ENCODE measurements at regions not wholly inside any gene's neighbourhood (a gene's known extent, or its start where the extent isn't known, plus 50 kb on each side); places are given as distances from the start of the nearest gene placed in this dataset.

GRCh38 chr5:145225529-145225928 is 609.6 kb downstream of the PRELID2 start:
- TF ChIP-seq POLR2A (IDR thresholded peaks at IDR 0.05) (no peak), CTCF (IDR thresholded peaks at IDR 0.05) (no peak)

Measured in stomach (tissue), 4 donors.